Activated CD4-positive, alpha-beta T cell treated with anti-CD3 and anti-CD28 coated beads, Interleukin-2, Interleukin-6, amounts not matched to agents 100 ng/mL and 50 ng/mL, durations not matched to agents 16 hours and 8 hours (primary cell): ENCODE measurements at regions not wholly inside any gene's neighbourhood (a gene's known extent, or its start where the extent isn't known, plus 50 kb on each side); places are given as distances from the start of the nearest gene placed in this dataset.

ENCODE experiments used
- DNase-seq: peaks from one replicate; pipeline ENCODE4 v3.0.0-alpha.2; 2020

DNA sequence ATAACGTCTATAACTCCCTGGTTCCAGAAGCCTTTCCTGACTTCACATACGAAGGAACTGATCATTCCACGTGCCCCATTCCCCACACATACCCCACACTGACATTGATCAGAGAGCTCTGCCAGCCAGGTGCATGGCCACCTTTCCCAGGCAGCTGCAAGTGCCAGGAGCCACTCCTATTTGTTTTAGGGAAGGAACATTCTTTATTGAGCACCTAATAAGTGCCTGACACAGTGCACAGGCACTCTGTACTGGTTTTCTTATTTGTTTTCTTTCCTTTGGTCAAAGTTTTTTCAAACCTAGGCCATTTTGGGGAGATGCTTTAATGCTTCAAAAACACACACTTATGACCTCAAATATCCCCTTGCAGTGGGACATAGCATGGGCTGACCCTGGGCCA is 50.0 kb downstream of the PITPNM2 start:
- no peak for DNase-seq

DNA sequence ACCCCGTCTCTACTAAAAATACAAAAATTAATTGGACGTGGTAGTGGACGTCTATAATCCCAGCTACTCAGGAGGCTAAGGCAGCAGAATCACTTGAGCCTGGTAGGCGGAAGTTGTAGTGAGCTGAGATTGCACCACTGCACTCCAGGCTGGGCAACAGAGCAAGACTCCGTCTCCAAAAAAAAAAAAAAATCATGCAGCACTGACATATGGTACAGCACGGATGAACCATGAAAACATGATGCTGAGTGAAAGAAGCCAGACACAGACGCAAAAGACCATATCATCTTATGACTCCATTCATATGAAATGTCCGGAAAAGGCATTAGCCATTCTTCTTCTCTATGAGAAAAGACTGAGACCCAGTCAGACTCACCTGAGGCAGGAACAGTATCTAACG is 50.4 kb downstream of the PITPNM2 start:
- no peak for DNase-seq

DNA sequence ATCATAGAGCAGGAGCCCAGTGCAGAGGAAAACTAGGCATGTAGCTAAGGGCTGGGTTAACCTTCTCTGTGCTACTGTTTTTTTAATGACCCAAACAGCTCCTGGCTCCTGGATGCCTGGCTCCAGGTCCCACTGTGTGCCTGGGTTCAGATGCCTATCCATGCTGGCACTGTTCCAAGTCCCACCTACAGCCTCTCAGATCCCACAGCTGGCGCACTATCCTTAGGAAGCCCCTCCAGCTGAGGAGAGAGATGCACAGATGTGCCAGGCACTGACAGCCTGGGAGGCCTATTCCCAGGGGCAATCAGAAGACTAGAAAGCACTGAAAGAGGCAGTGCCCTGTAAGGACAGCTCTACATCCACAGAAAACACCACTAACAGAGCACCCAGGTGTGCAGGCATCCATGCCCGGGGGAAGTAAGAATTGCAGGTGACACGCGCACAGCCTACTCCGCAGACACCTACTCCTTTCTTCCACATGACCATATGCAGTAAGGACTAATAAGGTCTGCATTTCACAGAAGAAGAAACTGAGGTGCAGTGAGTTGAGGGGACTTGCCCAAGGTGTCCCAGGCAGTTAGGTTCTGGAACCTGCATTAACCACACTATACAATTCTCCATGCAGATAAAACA is 51.2 kb downstream of the PITPNM2 start:
- no peak for DNase-seq

- DNase-seq, result no peak
These were observed 52.1 kb downstream of the PITPNM2 start for GRCh38 chr12:123098780-123099179.

- DNase-seq, result no peak
These were observed 53.3 kb downstream of the PITPNM2 start for GRCh38 chr12:123097561-123098084.

GRCh38 chr12:123096741-123097140 is 54.1 kb downstream of the PITPNM2 start:
- DNase-seq, result no peak

GRCh38 chr12:123096182-123096581 is 54.7 kb downstream of the PITPNM2 start:
- no peak for DNase-seq

DNA sequence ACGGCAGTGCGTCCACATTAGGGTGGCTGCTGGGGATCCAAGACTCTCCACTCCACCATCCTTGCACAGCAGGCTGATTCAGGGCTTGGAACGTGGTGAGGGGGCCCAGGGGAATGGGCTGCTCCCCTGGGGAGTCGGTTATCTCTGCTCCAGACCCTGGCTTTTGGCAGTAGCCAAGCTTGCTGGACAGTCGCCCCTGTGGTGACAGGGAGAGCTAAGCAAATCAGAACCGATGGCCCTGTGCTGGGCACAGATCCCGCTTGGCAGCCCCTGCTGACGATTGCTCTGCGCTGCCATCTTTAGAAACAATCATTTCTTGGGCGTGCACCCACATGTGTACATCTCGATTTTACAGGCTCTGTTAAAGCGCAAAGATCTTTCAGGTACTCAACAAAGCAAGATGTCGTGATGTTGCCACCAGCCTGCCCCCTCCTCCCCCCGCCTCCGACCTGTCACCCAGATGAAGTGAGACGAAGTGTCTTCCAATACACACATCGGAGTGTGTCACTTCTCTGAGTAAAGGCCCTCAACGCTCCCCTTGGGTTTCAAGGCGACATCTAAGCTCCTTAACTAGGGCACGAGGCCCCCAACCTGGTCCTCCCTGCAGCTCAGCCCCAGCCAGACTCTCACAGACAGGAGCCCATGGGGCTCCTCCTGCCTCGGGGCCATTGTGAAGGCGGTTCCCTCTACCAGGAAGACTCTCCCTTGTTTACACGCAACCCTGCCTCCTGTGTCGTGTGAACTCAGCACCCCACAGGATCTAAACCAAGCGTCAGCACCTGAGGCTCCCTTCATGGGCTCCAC is 55.6 kb downstream of the PITPNM2 start:
- DNase-seq, result no peak

- no peak for DNase-seq
These were observed 56.4 kb downstream of the PITPNM2 start for GRCh38 chr12:123094349-123095077.

GRCh38 chr12:123092866-123093265 is 58.0 kb downstream of the PITPNM2 start:
- no peak for DNase-seq

- no peak for DNase-seq
These were observed 59.4 kb downstream of the PITPNM2 start for GRCh38 chr12:123091230-123092150.

DNA sequence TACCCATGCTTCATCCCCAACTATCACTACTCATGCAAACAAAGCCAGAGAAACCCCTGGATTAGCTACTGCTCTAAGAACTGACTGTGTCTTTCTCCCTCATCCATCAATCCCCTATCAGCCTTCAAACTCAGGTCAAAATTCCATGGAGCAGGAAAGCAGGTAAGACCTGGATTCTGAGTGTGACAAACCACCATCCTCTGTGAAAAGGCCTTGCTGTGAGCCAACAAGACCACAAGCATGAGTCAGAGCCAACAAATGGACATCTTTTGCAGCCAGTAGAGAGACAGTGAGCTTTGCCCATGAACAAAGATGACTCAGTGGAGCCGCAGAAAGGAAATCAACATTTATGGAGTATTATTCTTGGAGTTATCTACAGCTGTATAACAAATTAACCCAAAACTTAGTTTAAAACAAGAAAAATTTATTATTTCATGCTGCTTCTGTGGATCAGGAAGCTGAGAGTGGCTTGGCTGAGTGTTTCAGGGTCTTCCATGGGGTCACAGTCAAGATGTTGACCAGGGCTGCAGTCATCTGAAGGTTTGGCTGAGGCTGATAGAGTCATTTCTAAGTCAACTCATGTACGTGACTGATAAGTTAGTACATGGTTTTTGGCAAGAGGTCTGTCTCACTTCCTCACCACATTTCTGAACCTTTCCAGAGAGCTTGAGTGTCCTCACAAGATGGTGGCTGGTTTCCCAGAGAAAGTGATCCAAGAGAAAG is 61.1 kb downstream of the PITPNM2 start:
- DNase-seq, result peak; percentile 22

- DNase-seq, result no peak
These were observed 61.8 kb downstream of the PITPNM2 start for GRCh38 chr12:123089140-123089539.

DNA sequence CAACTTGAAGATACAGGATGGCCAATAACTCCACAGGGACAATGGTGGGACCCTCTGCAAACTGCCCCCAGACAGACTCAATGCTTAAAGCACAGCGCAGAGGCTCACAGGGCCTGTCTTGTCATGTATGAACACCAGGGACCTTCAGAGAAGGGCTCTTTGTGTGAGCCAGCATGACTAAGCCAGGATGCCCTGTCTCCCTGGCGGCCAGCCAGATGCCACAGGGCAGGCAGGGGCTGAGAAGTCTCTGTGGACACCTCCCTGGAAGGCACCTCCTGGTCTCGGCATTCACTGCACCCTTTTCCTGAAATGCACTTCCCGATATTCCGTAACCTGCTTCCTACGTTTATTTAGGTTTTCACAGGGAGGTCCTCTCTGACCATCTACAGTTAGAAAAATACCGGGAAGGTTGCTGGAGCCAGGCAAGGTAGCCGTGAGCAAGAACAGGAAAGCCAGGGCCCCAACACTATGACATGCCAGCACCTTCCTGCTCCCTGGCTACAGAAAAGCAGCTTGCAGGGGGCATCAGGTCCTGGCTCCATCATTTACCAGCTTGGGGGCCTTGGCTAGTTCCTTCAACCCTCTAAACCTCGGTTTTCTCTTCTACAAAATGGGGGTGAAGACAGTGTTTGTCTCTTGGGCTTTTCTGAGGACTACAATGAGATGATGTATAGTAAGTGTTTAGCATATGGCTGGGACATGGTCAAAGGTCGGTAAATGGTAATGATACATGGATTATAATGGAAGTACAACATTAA is 65.0 kb downstream of the PITPNM2 start:
- no peak for DNase-seq

DNA sequence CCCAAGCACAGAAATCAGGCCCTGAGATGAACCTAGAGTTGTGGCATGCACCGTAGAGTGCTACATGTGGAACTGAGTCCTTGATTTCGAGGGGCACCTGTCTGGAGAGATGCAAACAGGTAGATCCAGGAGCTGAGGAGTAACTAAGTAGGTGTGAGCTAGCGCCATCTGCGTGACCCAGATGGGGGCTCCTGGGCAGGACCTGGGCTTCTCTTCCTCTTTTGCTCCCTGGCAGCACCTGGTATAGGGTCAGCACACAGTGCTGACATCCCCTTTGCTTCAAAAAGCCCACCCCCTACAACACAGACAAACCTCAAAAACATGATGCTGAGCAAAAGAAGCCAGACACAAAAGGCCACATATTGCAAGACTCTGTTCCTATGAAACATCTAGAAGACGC is 65.8 kb downstream of the PITPNM2 start:
- no peak for DNase-seq

DNA sequence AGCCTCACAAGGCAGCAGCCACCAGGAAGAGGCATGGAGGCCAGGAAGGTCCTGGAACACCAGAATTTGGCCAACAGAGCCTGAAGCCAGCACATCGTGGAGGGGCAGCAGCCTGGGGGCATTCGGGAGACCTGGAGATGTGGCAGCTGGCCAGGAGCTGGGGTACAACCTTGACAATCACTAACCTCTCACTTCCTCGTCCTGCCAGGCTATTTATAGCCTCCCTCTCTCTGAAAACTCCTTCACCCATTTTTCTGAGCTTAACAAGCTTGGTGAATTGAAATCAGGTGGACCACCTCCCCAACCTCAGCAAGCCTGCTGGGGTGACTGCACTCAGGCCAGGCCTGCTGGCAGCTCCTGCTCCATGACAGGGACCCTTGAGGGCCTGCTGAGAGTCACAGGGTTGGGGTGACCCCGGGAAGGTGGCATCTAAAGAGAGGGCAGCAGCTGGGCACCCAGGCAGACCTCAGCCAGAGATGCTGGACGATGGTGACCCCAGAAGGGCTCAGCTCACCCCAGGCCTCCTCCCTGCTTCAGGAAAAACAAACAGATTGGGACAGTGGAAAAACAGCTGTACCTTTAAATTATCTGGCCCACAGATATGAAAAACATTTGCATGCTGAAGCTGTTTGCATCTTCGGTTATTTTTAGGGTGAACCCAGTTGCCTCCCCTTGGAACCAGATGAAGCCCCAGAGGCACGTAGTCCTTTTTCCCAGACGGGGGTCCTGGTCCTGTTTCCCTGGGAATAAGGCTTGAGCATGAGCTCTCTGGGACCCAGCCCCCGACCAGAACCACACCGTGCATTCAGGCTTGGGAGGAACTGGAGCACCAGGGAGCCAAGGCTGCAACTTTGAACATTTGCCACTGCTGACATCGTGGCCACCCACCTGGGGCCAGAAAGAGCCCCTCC is 67.0 kb downstream of the PITPNM2 start:
- DNase-seq, result no peak

DNA sequence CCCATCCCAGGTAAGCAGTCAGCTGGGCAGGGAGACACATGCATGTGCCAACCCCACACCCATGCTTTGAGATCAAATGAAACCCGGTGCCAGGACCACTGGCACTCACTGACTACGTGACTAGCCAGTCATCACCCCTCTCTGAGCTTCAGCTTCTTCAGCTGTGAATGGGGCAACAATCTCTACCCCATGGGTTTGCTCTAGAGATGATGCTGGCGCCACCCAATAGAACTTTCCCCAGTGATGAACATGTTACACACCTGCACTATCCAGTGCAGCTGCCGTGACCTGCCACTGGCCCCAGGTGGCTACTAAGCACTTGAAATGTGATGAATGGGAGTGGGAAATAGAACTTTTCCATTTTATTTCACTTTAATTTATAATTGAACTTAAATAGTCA is 70.3 kb downstream of the PITPNM2 start:
- DNase-seq, result no peak

GRCh38 chr12:123078531-123079155 is 72.2 kb downstream of the PITPNM2 start:
- DNase-seq, result no peak

- DNase-seq, result no peak
These were observed 72.8 kb downstream of the PITPNM2 start for GRCh38 chr12:123078120-123078465.
